Neural cell (in vitro differentiated cells): ENCODE measurements at regions not wholly inside any gene's neighbourhood (a gene's known extent, or its start where the extent isn't known, plus 50 kb on each side); places are given as distances from the start of the nearest gene placed in this dataset.

Experiments
- H2AFZ ChIP-seq: fragments of 200-600, 300-800 bp; sonication (generic), shearing (Covaris generic); 2 replicates; pipeline ENCODE4 v1.6.0; 2014; ENCODE audit warnings: low read depth, mild to moderate bottlenecking, antibody characterized with exemption, low read length, moderate library complexity
- H3F3A ChIP-seq: fragments of 200-600 bp; shearing (Covaris generic); 2 replicates; pipeline ENCODE4 v1.6.1; 2016; ENCODE audit warnings: mild to moderate bottlenecking, moderate library complexity, mixed read lengths, antibody characterized with exemption, low read length; ENCODE audit not compliant: insufficient read depth, poor library complexity, severe bottlenecking
- H3K27ac ChIP-seq: fragments of 200-600, 300-800 bp; sonication (generic), shearing (Covaris generic); 2 replicates; pipeline ENCODE4 v1.5.1; 2014; ENCODE audit warnings: mild to moderate bottlenecking, low read length, moderate library complexity
- H3K27me3 ChIP-seq: fragments of 300-800, 200-600 bp; sonication (generic), shearing (Covaris generic); 2 replicates; pipeline ENCODE4 v1.6.0; 2014; ENCODE audit warnings: mild to moderate bottlenecking, low read depth, low read length, moderate library complexity; ENCODE audit not compliant: insufficient read depth
- H3K36me3 ChIP-seq: fragments of 300-800, 200-600 bp; sonication (generic), shearing (Covaris generic); 2 replicates; pipeline ENCODE4 v1.5.1; 2014; ENCODE audit warnings: mild to moderate bottlenecking, antibody characterized with exemption, low read length, moderate library complexity; ENCODE audit not compliant: insufficient read depth
- H3K4me2 ChIP-seq: fragments of 300-800, 200-600 bp; sonication (generic), shearing (Covaris generic); 2 replicates; pipeline ENCODE4 v1.6.0; 2014; ENCODE audit warnings: mild to moderate bottlenecking, low read length
- H3K4me3 ChIP-seq: fragments of 300-800, 200-600 bp; sonication (generic), shearing (Covaris generic); 2 replicates; pipeline ENCODE4 v1.5.1; 2014; ENCODE audit warnings: mild to moderate bottlenecking, low read length, moderate library complexity
- H3K79me2 ChIP-seq: fragments of 200-600 bp; shearing (Covaris generic); replicated peaks from 2 replicates; pipeline ENCODE4 v1.6.0; 2014; ENCODE audit warnings: mild to moderate bottlenecking, low read length, moderate library complexity; ENCODE audit not compliant: insufficient read depth
- H3K9ac ChIP-seq: fragments of 300-800, 200-600 bp; sonication (generic), shearing (Covaris generic); 2 replicates; pipeline ENCODE4 v1.6.1; 2016; ENCODE audit warnings: mild to moderate bottlenecking, low read length, mixed read lengths
- H3K9me2 ChIP-seq: fragments of 200-600 bp; shearing (Covaris generic); 2 replicates; pipeline ENCODE4 v1.6.1; 2016; ENCODE audit warnings: mild to moderate bottlenecking, low read length, mixed read lengths; ENCODE audit not compliant: insufficient read depth
- H3K9me3 ChIP-seq: fragments of 200-600, 300-800 bp; sonication (generic), shearing (Covaris generic); 2 replicates; pipeline ENCODE4 v1.6.1; 2016; ENCODE audit warnings: mild to moderate bottlenecking, mixed run types, low read length, moderate library complexity, mixed read lengths
- H4K20me1 ChIP-seq: fragments of 200-600 bp; shearing (Covaris generic); 2 replicates; pipeline ENCODE4 v1.6.1; 2016; ENCODE audit warnings: mild to moderate bottlenecking, mixed run types; ENCODE audit not compliant: insufficient read depth
- CTCF ChIP-seq: fragments of 450-650 bp; IDR thresholded peaks from 2 replicates; pipeline ENCODE4 v1.5.1; 2014; ENCODE audit warnings: antibody characterized with exemption, mild to moderate bottlenecking, moderate library complexity; ENCODE audit not compliant: poor library complexity, severe bottlenecking
- EP300 ChIP-seq: fragments of 450-650 bp; conservative IDR thresholded peaks from 2 replicates; pipeline ENCODE4 v1.6.1; 2014; ENCODE audit warnings: antibody characterized with exemption, mild to moderate bottlenecking, moderate library complexity; ENCODE audit not compliant: poor library complexity, severe bottlenecking
- EZH2 ChIP-seq: fragments of 200-600, 300-800 bp; shearing (Covaris generic), sonication (generic); IDR thresholded peaks from 2 replicates; pipeline ENCODE4 v1.6.1; 2014; ENCODE audit warnings: antibody characterized with exemption, low read length, borderline replicate concordance, mild to moderate bottlenecking; ENCODE audit not compliant: insufficient read depth, poor library complexity, severe bottlenecking
- MXI1 ChIP-seq: fragments of 450-650 bp; conservative IDR thresholded peaks from 2 replicates; pipeline ENCODE4 v1.6.1; 2014; ENCODE audit warnings: antibody characterized with exemption, mild to moderate bottlenecking; ENCODE audit not compliant: poor library complexity, severe bottlenecking
- POLR2AphosphoS5 ChIP-seq: IDR thresholded peaks from 2 replicates; pipeline ENCODE4 v1.6.1; 2012
- RAD21 ChIP-seq: fragments of 450-650 bp; conservative IDR thresholded peaks from 2 replicates; pipeline ENCODE4 v1.6.1; 2014; ENCODE audit warnings: antibody characterized with exemption, mild to moderate bottlenecking, moderate library complexity
- SMC3 ChIP-seq: fragments of 450-650 bp; conservative IDR thresholded peaks from 2 replicates; pipeline ENCODE4 v1.6.1; 2014; ENCODE audit warnings: antibody characterized with exemption, mild to moderate bottlenecking, moderate library complexity; ENCODE audit not compliant: poor library complexity
- TAF1 ChIP-seq: IDR thresholded peaks from 2 replicates; pipeline ENCODE4 v1.6.1; 2012; ENCODE audit warnings: low read depth
- TF ChIP-seq, protein P1 (sequence below): IDR thresholded peaks from 2 replicates; pipeline ENCODE4 v1.6.1; 2012; ENCODE audit warnings: borderline replicate concordance

GRCh38 chr13:33958964-33959363 lies 141.0 kb downstream of the RFC3 start:
- no peak overlapping the region for H3K27ac ChIP-seq
- TF ChIP-seq EZH2 (no peak), MXI1 (no peak), POLR2AphosphoS5 (no peak), RAD21 (no peak), SMC3 (no peak), EP300 (no peak), TAF1 (no peak), CTCF (no peak)
- TF ChIP-seq, protein P1, sequence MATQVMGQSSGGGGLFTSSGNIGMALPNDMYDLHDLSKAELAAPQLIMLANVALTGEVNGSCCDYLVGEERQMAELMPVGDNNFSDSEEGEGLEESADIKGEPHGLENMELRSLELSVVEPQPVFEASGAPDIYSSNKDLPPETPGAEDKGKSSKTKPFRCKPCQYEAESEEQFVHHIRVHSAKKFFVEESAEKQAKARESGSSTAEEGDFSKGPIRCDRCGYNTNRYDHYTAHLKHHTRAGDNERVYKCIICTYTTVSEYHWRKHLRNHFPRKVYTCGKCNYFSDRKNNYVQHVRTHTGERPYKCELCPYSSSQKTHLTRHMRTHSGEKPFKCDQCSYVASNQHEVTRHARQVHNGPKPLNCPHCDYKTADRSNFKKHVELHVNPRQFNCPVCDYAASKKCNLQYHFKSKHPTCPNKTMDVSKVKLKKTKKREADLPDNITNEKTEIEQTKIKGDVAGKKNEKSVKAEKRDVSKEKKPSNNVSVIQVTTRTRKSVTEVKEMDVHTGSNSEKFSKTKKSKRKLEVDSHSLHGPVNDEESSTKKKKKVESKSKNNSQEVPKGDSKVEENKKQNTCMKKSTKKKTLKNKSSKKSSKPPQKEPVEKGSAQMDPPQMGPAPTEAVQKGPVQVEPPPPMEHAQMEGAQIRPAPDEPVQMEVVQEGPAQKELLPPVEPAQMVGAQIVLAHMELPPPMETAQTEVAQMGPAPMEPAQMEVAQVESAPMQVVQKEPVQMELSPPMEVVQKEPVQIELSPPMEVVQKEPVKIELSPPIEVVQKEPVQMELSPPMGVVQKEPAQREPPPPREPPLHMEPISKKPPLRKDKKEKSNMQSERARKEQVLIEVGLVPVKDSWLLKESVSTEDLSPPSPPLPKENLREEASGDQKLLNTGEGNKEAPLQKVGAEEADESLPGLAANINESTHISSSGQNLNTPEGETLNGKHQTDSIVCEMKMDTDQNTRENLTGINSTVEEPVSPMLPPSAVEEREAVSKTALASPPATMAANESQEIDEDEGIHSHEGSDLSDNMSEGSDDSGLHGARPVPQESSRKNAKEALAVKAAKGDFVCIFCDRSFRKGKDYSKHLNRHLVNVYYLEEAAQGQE = no peak

GRCh38 chr13:33963134-33963533 lies 145.2 kb downstream of the RFC3 start:
- no peak overlapping the region for H3K27ac ChIP-seq
- H3K9me2 ChIP-seq = no peaks in the 10 kb centered on the region
- H3K4me3 ChIP-seq = no peak overlapping the region
- TF ChIP-seq SMC3 (no peak), POLR2AphosphoS5 (no peak)
- TF ChIP-seq, protein P1 = no peak
- H2AFZ ChIP-seq = no peak overlapping the region
- H3K9ac ChIP-seq = no peak overlapping the region
- H3K79me2 ChIP-seq = no peaks in the 10 kb centered on the region
- H3K27me3 ChIP-seq = no peaks in the 10 kb centered on the region
- H3F3A ChIP-seq = no peaks in the 10 kb centered on the region
- H4K20me1 ChIP-seq = no peaks in the 10 kb centered on the region
- H3K36me3 ChIP-seq = no peaks in the 10 kb centered on the region
- no peak overlapping the region for H3K4me2 ChIP-seq
- H3K9me3 ChIP-seq = no peaks in the 10 kb centered on the region

More at GRCh38 chr13:33958964-33959363, 141.0 kb downstream of the RFC3 start:
- Histone ChIP-seq H3K79me2 (no peaks in the 10 kb centered on the region), H3K9me3 (no peaks in the 10 kb centered on the region), H3K9me2 (no peaks in the 10 kb centered on the region), H3K9ac (no peak overlapping the region), H3K4me2 (no peak overlapping the region), H2AFZ (no peak overlapping the region), H3K36me3 (no peaks in the 10 kb centered on the region), H4K20me1 (no peaks in the 10 kb centered on the region), H3K4me3 (no peak overlapping the region), H3K27me3 (no peaks in the 10 kb centered on the region), H3F3A (no peaks in the 10 kb centered on the region)
